ENCODE measurements at regions not wholly inside any gene's neighbourhood (a gene's known extent, or its start where the extent isn't known, plus 50 kb on each side); places are given as distances from the start of the nearest gene placed in this dataset.
A peak's percentile ranks its signal among the peaks of the same experiment; 100 is the strongest.

GRCh38 chr1:81672766-81673165 lies 128.0 kb upstream of the ADGRL2 start:
- intact Hi-C loops (cut with micrococcal nuclease), result no loop called here

DNA sequence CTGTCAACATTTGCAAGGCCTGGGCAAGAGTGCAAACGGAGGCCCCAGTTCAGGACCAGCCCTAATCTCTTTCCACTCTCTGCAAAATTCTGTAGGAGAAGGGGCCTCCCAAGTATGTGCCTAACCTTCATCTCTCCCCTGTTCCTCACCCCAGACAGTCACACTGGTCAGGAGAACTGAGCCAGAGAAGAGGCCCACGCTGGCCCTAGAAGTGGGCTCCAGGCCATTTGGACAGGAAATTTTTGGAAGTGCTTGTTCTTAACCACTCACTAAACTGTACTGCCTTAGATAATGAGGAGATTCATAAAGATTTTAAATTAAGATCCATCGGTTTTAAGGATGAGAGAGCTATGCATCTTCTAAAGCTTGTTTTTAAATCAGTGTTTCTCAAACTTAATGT lies 129.7 kb upstream of the ADGRL2 start:
- Histone ChIP-seq H3K27me3 (ENCODE audit: low read depth) (no peaks in the 10 kb centered on the region), H3K27ac (replicated peaks) (no peak overlapping the region), H3K36me3 (no peaks in the 10 kb centered on the region), H3K4me1 (peaks cover 28% of the 10 kb centered on the region), H3K4me3 (no peak overlapping the region), H3K9me3 (replicated peaks) (no peaks in the 10 kb centered on the region)
- no peak for DNase-seq
- TF ChIP-seq, protein P1, sequence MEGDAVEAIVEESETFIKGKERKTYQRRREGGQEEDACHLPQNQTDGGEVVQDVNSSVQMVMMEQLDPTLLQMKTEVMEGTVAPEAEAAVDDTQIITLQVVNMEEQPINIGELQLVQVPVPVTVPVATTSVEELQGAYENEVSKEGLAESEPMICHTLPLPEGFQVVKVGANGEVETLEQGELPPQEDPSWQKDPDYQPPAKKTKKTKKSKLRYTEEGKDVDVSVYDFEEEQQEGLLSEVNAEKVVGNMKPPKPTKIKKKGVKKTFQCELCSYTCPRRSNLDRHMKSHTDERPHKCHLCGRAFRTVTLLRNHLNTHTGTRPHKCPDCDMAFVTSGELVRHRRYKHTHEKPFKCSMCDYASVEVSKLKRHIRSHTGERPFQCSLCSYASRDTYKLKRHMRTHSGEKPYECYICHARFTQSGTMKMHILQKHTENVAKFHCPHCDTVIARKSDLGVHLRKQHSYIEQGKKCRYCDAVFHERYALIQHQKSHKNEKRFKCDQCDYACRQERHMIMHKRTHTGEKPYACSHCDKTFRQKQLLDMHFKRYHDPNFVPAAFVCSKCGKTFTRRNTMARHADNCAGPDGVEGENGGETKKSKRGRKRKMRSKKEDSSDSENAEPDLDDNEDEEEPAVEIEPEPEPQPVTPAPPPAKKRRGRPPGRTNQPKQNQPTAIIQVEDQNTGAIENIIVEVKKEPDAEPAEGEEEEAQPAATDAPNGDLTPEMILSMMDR (IDR thresholded peaks at IDR 0.05; ENCODE audit: borderline replicate concordance), result no peak
- intact Hi-C loops (cut with micrococcal nuclease), result no loop called here

More at GRCh38 chr1:81672766-81673165, 128.0 kb upstream of the ADGRL2 start:
- TF ChIP-seq, protein P1 (IDR thresholded peaks at IDR 0.05; ENCODE audit: borderline replicate concordance), result no peak
- Histone ChIP-seq H3K27ac (replicated peaks) (no peak overlapping the region), H3K9me3 (replicated peaks) (no peaks in the 10 kb centered on the region), H3K27me3 (ENCODE audit: low read depth) (no peaks in the 10 kb centered on the region), H3K36me3 (no peaks in the 10 kb centered on the region), H3K4me3 (no peak overlapping the region), H3K4me1 (peaks cover 16% of the 10 kb centered on the region)
- DNase-seq, result no peak

DNA sequence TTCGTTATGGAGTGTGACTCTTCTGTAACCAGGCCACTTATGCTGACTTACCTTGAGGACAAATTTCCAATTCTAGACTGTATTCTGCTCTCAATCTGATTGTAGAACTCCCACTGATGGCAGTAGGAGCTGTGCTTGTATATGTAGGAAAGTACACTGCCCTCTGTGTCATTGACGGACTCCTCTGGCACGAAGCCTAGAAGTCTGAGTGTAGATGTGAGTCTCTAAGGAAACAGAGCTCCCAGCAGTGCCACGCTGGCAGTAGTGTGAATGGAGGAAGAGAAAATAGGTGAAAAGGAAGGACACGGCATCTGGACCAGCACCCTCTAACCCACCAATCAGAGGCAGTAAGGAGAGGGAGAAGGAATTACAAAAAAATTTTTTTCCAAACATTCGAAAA lies 130.4 kb upstream of the ADGRL2 start:
- Histone ChIP-seq H3K27ac (replicated peaks) (no peak overlapping the region), H3K4me3 (no peak overlapping the region), H3K9me3 (replicated peaks) (no peaks in the 10 kb centered on the region), H3K27me3 (ENCODE audit: low read depth) (no peaks in the 10 kb centered on the region), H3K36me3 (no peaks in the 10 kb centered on the region), H3K4me1 (peaks cover 35% of the 10 kb centered on the region)
- intact Hi-C loops (cut with micrococcal nuclease), result no loop called here
- TF ChIP-seq, protein P1 (IDR thresholded peaks at IDR 0.05; ENCODE audit: borderline replicate concordance), result no peak
- DNase-seq, result peak; percentile 65

- Histone ChIP-seq H3K9me3 (replicated peaks) (no peaks in the 10 kb centered on the region), H3K36me3 (no peaks in the 10 kb centered on the region), H3K27ac (replicated peaks) (no peak overlapping the region), H3K4me1 (peaks cover 41% of the 10 kb centered on the region), H3K27me3 (ENCODE audit: low read depth) (no peaks in the 10 kb centered on the region), H3K4me3 (no peak overlapping the region)
- intact Hi-C loops (cut with micrococcal nuclease), result no loop called here
- no peak for DNase-seq
- TF ChIP-seq, protein P1 (IDR thresholded peaks at IDR 0.05; ENCODE audit: borderline replicate concordance), result no peak
Observed at GRCh38 chr1:81666586-81666985, 134.1 kb upstream of the ADGRL2 start.

DNA sequence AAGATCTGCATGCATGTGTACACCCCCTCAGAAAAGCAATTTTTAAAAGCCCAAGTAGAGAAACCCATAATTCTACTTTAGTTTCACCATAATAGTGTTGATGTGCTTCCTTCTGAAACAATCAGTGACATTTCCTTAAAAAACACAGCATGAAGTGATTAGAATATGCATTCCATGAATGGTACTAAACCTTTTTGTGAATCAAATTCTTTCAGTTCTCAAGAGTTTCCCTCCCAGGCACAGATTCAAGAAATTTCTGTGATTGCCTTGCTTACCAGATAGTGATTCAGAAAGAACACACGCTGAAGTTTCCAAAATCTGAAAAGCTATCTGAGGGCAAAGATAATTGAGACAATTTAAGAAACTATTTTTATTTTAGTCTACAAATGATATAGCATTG lies 136.4 kb upstream of the ADGRL2 start:
- Histone ChIP-seq H3K4me3 (no peak overlapping the region), H3K27me3 (ENCODE audit: low read depth) (no peaks in the 10 kb centered on the region), H3K27ac (replicated peaks) (no peak overlapping the region), H3K36me3 (no peaks in the 10 kb centered on the region), H3K4me1 (peaks cover 25% of the 10 kb centered on the region), H3K9me3 (replicated peaks) (no peaks in the 10 kb centered on the region)
- TF ChIP-seq, protein P1 (IDR thresholded peaks at IDR 0.05; ENCODE audit: borderline replicate concordance), result no peak
- no peak for DNase-seq
- intact Hi-C loops (cut with micrococcal nuclease), result no loop called here
